Trophoblast cell (in vitro differentiated cells and primary cell): ENCODE measurements at regions not wholly inside any gene's neighbourhood (a gene's known extent, or its start where the extent isn't known, plus 50 kb on each side); places are given as distances from the start of the nearest gene placed in this dataset.

ENCODE experiments used
- DNase-seq, 2 donors: peaks; one replicate each; pipeline ENCODE4 v3.0.0-alpha.2; 2016
- H2AFZ ChIP-seq: 2 replicates; pipeline ENCODE4 v1.6.1; 2013; ENCODE audit warnings: low read length, moderate library complexity, mild to moderate bottlenecking; ENCODE audit not compliant: insufficient read depth, poor library complexity
- H2AK5ac ChIP-seq: 2 replicates; pipeline ENCODE4 v1.6.1; 2013; ENCODE audit warnings: mild to moderate bottlenecking, low read length
- H2BK120ac ChIP-seq: 2 replicates; pipeline ENCODE4 v1.6.1; 2013; ENCODE audit warnings: low read length, mild to moderate bottlenecking, moderate library complexity; ENCODE audit not compliant: insufficient read depth, poor library complexity
- H2BK12ac ChIP-seq: 2 replicates; pipeline ENCODE4 v1.6.1; 2013; ENCODE audit warnings: mild to moderate bottlenecking, low read length, moderate library complexity
- H2BK5ac ChIP-seq: 2 replicates; pipeline ENCODE4 v1.6.1; 2013; ENCODE audit warnings: low read length, low read depth, moderate library complexity, mild to moderate bottlenecking; ENCODE audit not compliant: poor library complexity
- H3K14ac ChIP-seq: 2 replicates; pipeline ENCODE4 v1.6.1; 2013; ENCODE audit warnings: mild to moderate bottlenecking, low read length
- H3K18ac ChIP-seq: 2 replicates; pipeline ENCODE4 v1.6.1; 2013; ENCODE audit warnings: mild to moderate bottlenecking, low read length
- H3K23ac ChIP-seq: 2 replicates; pipeline ENCODE4 v1.6.1; 2013; ENCODE audit warnings: low read length
- H3K27ac ChIP-seq: 2 replicates; pipeline ENCODE4 v1.5.1; 2013; ENCODE audit warnings: low read depth, mild to moderate bottlenecking, inconsistent platforms, low read length, moderate library complexity
- H3K27me3 ChIP-seq: 2 replicates; pipeline ENCODE4 v1.6.1; 2013; ENCODE audit warnings: inconsistent platforms, mild to moderate bottlenecking, low read length, moderate library complexity; ENCODE audit not compliant: insufficient read depth
- H3K36me3 ChIP-seq, 2 experiments: 1 replicate in 1 of 2; 2 replicates in 1 of 2; pipeline ENCODE4 v1.6.1; 2013; ENCODE audit warnings: low read length in 2 of 2, mild to moderate bottlenecking in 2 of 2, moderate library complexity in 1 of 2; ENCODE audit not compliant: insufficient read depth in 2 of 2, control insufficient read depth in 1 of 2
- H3K4ac ChIP-seq: 2 replicates; pipeline ENCODE4 v1.6.1; 2013; ENCODE audit warnings: low read depth, mild to moderate bottlenecking, low read length, moderate library complexity
- H3K4me1 ChIP-seq, 2 experiments: 1 replicate in 1 of 2; 2 replicates in 1 of 2; pipeline ENCODE4 v1.6.1; 2013; ENCODE audit warnings: low read length in 2 of 2, mild to moderate bottlenecking in 2 of 2, moderate library complexity in 1 of 2; ENCODE audit not compliant: insufficient read depth in 2 of 2, control insufficient read depth in 1 of 2
- H3K4me2 ChIP-seq: 2 replicates; pipeline ENCODE4 v1.6.1; 2013; ENCODE audit warnings: inconsistent platforms, mild to moderate bottlenecking, low read length, moderate library complexity
- H3K4me3 ChIP-seq: 2 replicates; pipeline ENCODE4 v1.5.1; 2013; ENCODE audit warnings: mild to moderate bottlenecking, low read depth, low read length, inconsistent platforms
- H3K79me1 ChIP-seq: one replicate; pipeline ENCODE4 v1.6.1; 2013; ENCODE audit warnings: low read length
- H3K79me2 ChIP-seq: 2 replicates; pipeline ENCODE4 v1.6.1; 2013; ENCODE audit warnings: low read length, mild to moderate bottlenecking; ENCODE audit not compliant: control insufficient read depth, insufficient read depth, poor library complexity
- H3K9ac ChIP-seq: 2 replicates; pipeline ENCODE4 v1.6.1; 2013; ENCODE audit warnings: mild to moderate bottlenecking, low read length
- H3K9me3 ChIP-seq: 2 replicates; pipeline ENCODE4 v1.6.1; 2013; ENCODE audit warnings: low read depth, mild to moderate bottlenecking, control low read depth, inconsistent platforms, low read length; ENCODE audit not compliant: insufficient read depth
- H4K12ac ChIP-seq: 2 replicates; pipeline ENCODE4 v1.6.1; 2013; ENCODE audit warnings: low read depth, mild to moderate bottlenecking, low read length, moderate library complexity
- H4K8ac ChIP-seq: 2 replicates; pipeline ENCODE4 v1.6.1; 2013; ENCODE audit warnings: low read depth, mild to moderate bottlenecking, low read length, moderate library complexity
- H4K91ac ChIP-seq: one replicate; pipeline ENCODE4 v1.6.1; 2013; ENCODE audit warnings: low read depth, mild to moderate bottlenecking, low read length, moderate library complexity
- WGBS: extraction: QIAGEN DNeasy Blood & Tissue Kit; methylation state at CpG from one replicate; pipeline ENCODE4 v1.1.7; 2013; ENCODE audit warnings: missing lambda C conversion rate; ENCODE audit not compliant: insufficient read length, insufficient coverage; ENCODE audit errors: extremely low coverage; 5-methylcytosine and 5-hydroxymethylcytosine counted together

- Histone ChIP-seq H3K79me2 (no peaks in the 10 kb centered on the region), H2AK5ac (no peak overlapping the region), H3K4me2 (no peak overlapping the region), H4K12ac (no peak overlapping the region), H4K91ac (no peak overlapping the region), H3K4ac (no peak overlapping the region), H2BK12ac (no peak overlapping the region), H3K14ac (no peak overlapping the region), H3K27ac (no peak overlapping the region), H2BK120ac (no peak overlapping the region), H3K9me3 (no peaks in the 10 kb centered on the region), H3K4me1 (peaks cover 2 to 3% of the 10 kb centered on the region in 2 experiments), H2AFZ (no peak overlapping the region), H3K23ac (no peak overlapping the region), H3K9ac (no peak overlapping the region), H3K4me3 (no peak overlapping the region), H3K18ac (no peak overlapping the region), H3K36me3 (no peaks in the 10 kb centered on the region), H3K27me3 (no peaks in the 10 kb centered on the region), H3K79me1 (peaks cover 2% of the 10 kb centered on the region), H2BK5ac (no peak overlapping the region), H4K8ac (no peak overlapping the region)
- DNase-seq = no peak
Observed at GRCh38 chr10:111266165-111266564, 189.3 kb downstream of the ADRA2A start.

GRCh38 chr10:111267673-111268072 is 190.8 kb downstream of the ADRA2A start:
- no peaks in the 10 kb centered on the region for H3K9me3 ChIP-seq
- no peak overlapping the region for H2BK5ac ChIP-seq
- no peak overlapping the region for H4K12ac ChIP-seq
- H3K18ac ChIP-seq = no peak overlapping the region
- H3K4ac ChIP-seq = no peak overlapping the region
- DNase-seq = no peak
- no peak overlapping the region for H4K91ac ChIP-seq
- WGBS = no CpG with 5 or more reads among the region's 7 CpGs
- no peaks in the 10 kb centered on the region for H3K27me3 ChIP-seq
- no peak overlapping the region for H3K9ac ChIP-seq
- no peak overlapping the region for H2AFZ ChIP-seq
- H3K36me3 ChIP-seq = no peaks in the 10 kb centered on the region
- H3K4me3 ChIP-seq = no peak overlapping the region
- H3K27ac ChIP-seq = no peak overlapping the region
- no peaks in the 10 kb centered on the region for H3K4me1 ChIP-seq
- H2BK12ac ChIP-seq = no peak overlapping the region
- no peak overlapping the region for H4K8ac ChIP-seq
- H3K79me2 ChIP-seq = no peaks in the 10 kb centered on the region
- H3K79me1 ChIP-seq = no peaks in the 10 kb centered on the region
- H3K23ac ChIP-seq = no peak overlapping the region
- H2AK5ac ChIP-seq = no peak overlapping the region
- H3K4me2 ChIP-seq = no peak overlapping the region
- no peak overlapping the region for H3K14ac ChIP-seq
- no peak overlapping the region for H2BK120ac ChIP-seq

GRCh38 chr10:111273235-111273634 is 196.4 kb downstream of the ADRA2A start:
- Histone ChIP-seq H3K4me1 (no peaks in the 10 kb centered on the region), H3K4ac (no peak overlapping the region), H4K8ac (no peak overlapping the region), H3K27me3 (peaks cover 2% of the 10 kb centered on the region), H3K79me2 (no peaks in the 10 kb centered on the region), H3K27ac (no peak overlapping the region), H3K14ac (no peak overlapping the region), H3K23ac (no peak overlapping the region), H2AFZ (no peak overlapping the region), H2BK5ac (no peak overlapping the region), H4K12ac (no peak overlapping the region), H3K4me3 (no peak overlapping the region), H3K4me2 (no peak overlapping the region), H3K9me3 (no peaks in the 10 kb centered on the region), H3K36me3 (no peaks in the 10 kb centered on the region), H2BK12ac (no peak overlapping the region), H3K9ac (no peak overlapping the region), H2BK120ac (no peak overlapping the region), H3K18ac (no peak overlapping the region), H3K79me1 (no peaks in the 10 kb centered on the region), H2AK5ac (no peak overlapping the region), H4K91ac (no peak overlapping the region)
- no CpG with 5 or more reads among the region's 3 CpGs for WGBS
- no peak for DNase-seq

GRCh38 chr10:111273635-111274034 is 196.8 kb downstream of the ADRA2A start:
- no peak overlapping the region for H3K4ac ChIP-seq
- no peak overlapping the region for H2BK5ac ChIP-seq
- no peak overlapping the region for H3K9ac ChIP-seq
- H3K4me2 ChIP-seq = no peak overlapping the region
- H4K12ac ChIP-seq = no peak overlapping the region
- no peaks in the 10 kb centered on the region for H3K79me1 ChIP-seq
- WGBS = no CpG with 5 or more reads among the region's 2 CpGs
- H3K14ac ChIP-seq = no peak overlapping the region
- no peaks in the 10 kb centered on the region for H3K9me3 ChIP-seq
- H4K8ac ChIP-seq = no peak overlapping the region
- H3K4me1 ChIP-seq = no peaks in the 10 kb centered on the region
- H3K23ac ChIP-seq = no peak overlapping the region
- no peak overlapping the region for H3K27ac ChIP-seq
- H3K79me2 ChIP-seq = no peaks in the 10 kb centered on the region
- H2BK120ac ChIP-seq = no peak overlapping the region
- no peak overlapping the region for H2BK12ac ChIP-seq
- no peak overlapping the region for H3K4me3 ChIP-seq
- H2AFZ ChIP-seq = no peak overlapping the region
- no peak overlapping the region for H3K18ac ChIP-seq
- DNase-seq = no peak
- peaks cover 2% of the 10 kb centered on the region for H3K27me3 ChIP-seq
- no peak overlapping the region for H2AK5ac ChIP-seq
- H4K91ac ChIP-seq = no peak overlapping the region
- no peaks in the 10 kb centered on the region for H3K36me3 ChIP-seq
